GM19025 (cell line): ENCODE measurements at regions not wholly inside any gene's neighbourhood (a gene's known extent, or its start where the extent isn't known, plus 50 kb on each side); places are given as distances from the start of the nearest gene placed in this dataset.

Experiments
- ATAC-seq: cut with Tn5 transposase; IDR thresholded peaks from one replicate; pipeline ENCODE4 v1.9.1; 2021; ENCODE audit warnings: mild to moderate bottlenecking, low read depth, moderate library complexity; ENCODE audit not compliant: unreplicated experiment

GRCh38 chr18:67577386-67577785 is 60.9 kb upstream of the DSEL start:
- no peak for ATAC-seq

GRCh38 chr18:67574749-67575148 is 58.2 kb upstream of the DSEL start:
- no peak for ATAC-seq

GRCh38 chr18:67568166-67568565 is 51.6 kb upstream of the DSEL start:
- no peak for ATAC-seq
